HepG2 (cell line): ENCODE measurements at regions not wholly inside any gene's neighbourhood (a gene's known extent, or its start where the extent isn't known, plus 50 kb on each side); places are given as distances from the start of the nearest gene placed in this dataset.

Experiments used
- ATAC-seq: fragments of 200-7000 bp; cut with Tn5 transposase; 3 replicates; pipeline ENCODE4 v1.9.1; 2020; ENCODE audit warnings: mild to moderate bottlenecking, moderate library complexity
- BruUV-seq: library from RNA; stranded (reverse); fragments of 400-500 nt; replicated peaks from 2 replicates; lab custom pipeline; 2021; lab: Mats Ljungman, UMichigan
- CTCF ChIA-PET: fragments of 300-600 bp; formaldehyde crosslinking; extraction: SDS; loops from one replicate; lab custom pipeline; 2021; ENCODE audit warnings: low total read pairs, inconsistent platforms, low intra/inter-chr PET ratio; lab: Yijun Ruan, JAX
- POLR2A ChIA-PET: fragments of 350-600 bp; sonication (Branson Sonifier 250); formaldehyde crosslinking; loops from one replicate; lab custom pipeline; 2020; ENCODE audit warnings: antibody characterized with exemption, inconsistent platforms; lab: Yijun Ruan, JAX
- DNase-seq: peaks from one replicate; pipeline ENCODE4 v3.0.0-alpha.2; 2015; ENCODE audit warnings: low spot score
- FAIRE-seq: peaks from 3 replicates; lab custom pipeline; 2011; peaks lifted over from hg19 to GRCh38; lab: Jason Lieb, UNC
- H2AFZ ChIP-seq: one replicate; pipeline ENCODE4 v1.6.1; 2011; ENCODE audit warnings: low read length, inconsistent platforms
- H3K27ac ChIP-seq: fragments of 300-600 bp; 3 replicates; pipeline ENCODE4 v1.8.0; 2011; ENCODE audit warnings: mixed run types, mild to moderate bottlenecking, mixed read lengths, low read length, inconsistent platforms; ENCODE audit not compliant: insufficient read depth; ENCODE audit errors: extremely low read length
- H3K27me3 ChIP-seq, 2 experiments: fragments of 200-600 bp in 1 of 2; 2 replicates in 1 of 2; 3 replicates in 1 of 2; pipeline versions ENCODE4 v1.6.0 to v1.8.0; 2011; ENCODE audit warnings: low read length in 2 of 2, mild to moderate bottlenecking in 2 of 2, moderate library complexity in 2 of 2, inconsistent platforms in 1 of 2; ENCODE audit not compliant: insufficient read depth in 2 of 2, control insufficient read depth in 1 of 2
- H3K36me3 ChIP-seq, 2 experiments: fragments of 200-600 bp in 1 of 2; replicated peaks in 1 of 2; 2 replicates in 1 of 2; 3 replicates in 1 of 2; pipeline versions ENCODE4 v1.5.1 to v1.8.0; 2011; ENCODE audit warnings: low read length in 2 of 2, inconsistent platforms in 1 of 2; ENCODE audit not compliant: insufficient read depth in 2 of 2, control insufficient read depth in 1 of 2
- H3K4me1 ChIP-seq: 2 replicates; pipeline ENCODE4 v1.5.1; 2012; ENCODE audit warnings: low read length, inconsistent platforms; ENCODE audit not compliant: insufficient read depth
- H3K4me2 ChIP-seq: 2 replicates; pipeline ENCODE4 v1.6.0; 2011; ENCODE audit warnings: low read depth, low read length, inconsistent platforms
- H3K4me3 ChIP-seq, 3 experiments: fragments of 200-600 bp in 1 of 3; sonication (generic), shearing (Covaris generic) in 1 of 3; replicated peaks in 1 of 3; 2 replicates each; pipeline ENCODE4 v1.5.1; 2011 to 2016; ENCODE audit warnings: low read length in 3 of 3, inconsistent platforms in 2 of 3, low read depth in 2 of 3, mild to moderate bottlenecking in 2 of 3, control low read depth in 1 of 3, mixed read lengths in 1 of 3; ENCODE audit not compliant: insufficient read depth in 1 of 3
- H3K79me2 ChIP-seq: one replicate; pipeline ENCODE4 v1.6.1; 2011; ENCODE audit warnings: low read length, inconsistent platforms; ENCODE audit not compliant: insufficient read depth
- H3K9ac ChIP-seq: 2 replicates; pipeline ENCODE4 v1.6.0; 2011; ENCODE audit warnings: mild to moderate bottlenecking, low read depth, low read length, inconsistent platforms; ENCODE audit not compliant: insufficient read depth
- H3K9me3 ChIP-seq: 2 replicates; pipeline ENCODE4 v1.5.1; 2012; ENCODE audit warnings: mild to moderate bottlenecking, low read length
- H4K20me1 ChIP-seq: 2 replicates; pipeline ENCODE4 v1.6.0; 2011; ENCODE audit warnings: inconsistent platforms, mild to moderate bottlenecking, low read length, moderate library complexity; ENCODE audit not compliant: insufficient read depth
- FOXK2 ChIP-seq: fragments of 450-650 bp; IDR thresholded peaks from 2 replicates; pipeline ENCODE4 v1.6.1; 2016
- GRHL1 ChIP-seq: sonication (generic); formaldehyde crosslinking; conservative IDR thresholded peaks from 2 replicates; pipeline ENCODE4 v1.8.0; 2022; ENCODE audit warnings: missing genetic modification reagents
- GTF3A ChIP-seq: sonication (generic); formaldehyde crosslinking; conservative IDR thresholded peaks from 2 replicates; pipeline ENCODE4 v1.4.0; 2020; ENCODE audit warnings: mild to moderate bottlenecking, missing genetic modification reagents
- HES4 ChIP-seq: sonication (generic); formaldehyde crosslinking; IDR thresholded peaks from 2 replicates; pipeline ENCODE4 v1.9.0; 2021; ENCODE audit warnings: mild to moderate bottlenecking, missing genetic modification reagents, borderline replicate concordance
- HOMEZ ChIP-seq: IDR thresholded peaks from 2 replicates; pipeline ENCODE4 v1.6.1; 2016; ENCODE audit warnings: low read depth
- HOXD1 ChIP-seq: sonication (generic); formaldehyde crosslinking; IDR thresholded peaks from 2 replicates; pipeline ENCODE4 v1.5.0; 2020; ENCODE audit warnings: missing genetic modification reagents
- MEIS1 ChIP-seq: sonication (generic); formaldehyde crosslinking; IDR thresholded peaks from 2 replicates; pipeline ENCODE4 v1.9.0; 2021; ENCODE audit warnings: mild to moderate bottlenecking, missing genetic modification reagents, moderate library complexity, borderline replicate concordance
- PBX2 ChIP-seq: IDR thresholded peaks from 2 replicates; pipeline ENCODE4 v1.6.1; 2016; ENCODE audit warnings: control low read depth
- RARA ChIP-seq: IDR thresholded peaks from 2 replicates; pipeline ENCODE4 v1.6.1; 2016; ENCODE audit warnings: missing genetic modification reagents, missing compliant biosample characterization
- RFX1 ChIP-seq: fragments of 450-650 bp; IDR thresholded peaks from 2 replicates; pipeline ENCODE4 v1.6.1; 2017
- RFX5 ChIP-seq: IDR thresholded peaks from 2 replicates; pipeline ENCODE4 v1.6.1; 2011; ENCODE audit warnings: low read depth, low read length, improper control_type of control experiment
- TARDBP ChIP-seq: sonication (generic); formaldehyde crosslinking; IDR thresholded peaks from 2 replicates; pipeline ENCODE4 v1.8.0; 2022; ENCODE audit warnings: mild to moderate bottlenecking, missing genetic modification reagents
- TEAD3 ChIP-seq: optimal IDR thresholded peaks from 2 replicates; pipeline ENCODE3; 2016; ENCODE audit warnings: borderline replicate concordance
- ZNF264 ChIP-seq: sonication (generic); formaldehyde crosslinking; IDR thresholded peaks from 2 replicates; pipeline ENCODE4 v1.4.0; 2020; ENCODE audit warnings: missing genetic modification reagents
- WGBS: methylation state at CpG from one replicate; pipeline ENCODE4 v1.1.6; 2017; ENCODE audit warnings: low lambda C conversion rate; 5-methylcytosine and 5-hydroxymethylcytosine counted together
- in situ Hi-C: cut with HindIII; loops from 2 replicates; pipeline ENCODE4 v1.10.0; 2017; ENCODE audit warnings: low pct_unique_long_range_greater_than_20kb; ENCODE audit not compliant: extremely low pct_ligation_motif_present
- intact Hi-C: fragments of 100-400 bp; cut with micrococcal nuclease; formaldehyde crosslinking; loops from one replicate; pipeline ENCODE4 v1.10.0; 2022; ENCODE audit not compliant: unreplicated experiment

- in situ Hi-C loops = no loop called here
- ChIA-PET POLR2A (interaction anchor here (1.2 to 2.0 kb wide), 2 partner anchors 8 to 12 kb away, joined by 3 to 23 read pairs; no protein-coding TSS in a partner anchor), CTCF (no interaction called here)
- no peaks in the 10 kb centered on the region for H3K79me2 ChIP-seq
- ATAC-seq = peak; percentile 25
- intact Hi-C loops = loop anchor here (5.0 kb wide), 1 partner anchor 58 kb away; no protein-coding TSS in a partner anchor
- no peak overlapping the region for H3K4me3 ChIP-seq
- 47% methylated on average over 9 of the region's 11 CpGs for WGBS
- H3K27ac ChIP-seq = peak overlapping the region; percentile 68
- H3K27me3 ChIP-seq = no peaks in the 10 kb centered on the region
- H4K20me1 ChIP-seq = no peaks in the 10 kb centered on the region
- FAIRE-seq = peak; percentile 44
- DNase-seq = peak; percentile 43
- H3K9me3 ChIP-seq = no peaks in the 10 kb centered on the region
- BruUV-seq = no TSS peak
- no peak overlapping the region for H3K9ac ChIP-seq
- peak overlapping the region; percentile 25 for H2AFZ ChIP-seq
- H3K4me1 ChIP-seq = peaks cover 73% of the 10 kb centered on the region
- no peaks in the 10 kb centered on the region for H3K36me3 ChIP-seq
- peak overlapping the region; percentile 18 for H3K4me2 ChIP-seq
- TF ChIP-seq FOXK2 (no peak), PBX2 (CRISPR knock-in tag) (peak; percentile 78), HOMEZ (CRISPR knock-in tag) (peak; percentile 42; the same call in 1 of the 2 replicates), HOXD1 (CRISPR knock-in tag) (no peak), RARA (CRISPR knock-in tag) (peak; percentile 57; the same call in 1 of the 2 replicates), GTF3A (CRISPR knock-in tag) (no peak), MEIS1 (no peak), RFX1 (0 out of 2 replicates have a peak, but pooled peaks have one; percentile 10), GRHL1 (CRISPR knock-in tag) (no peak), HES4 (CRISPR knock-in tag) (no peak), RFX5 (no peak), ZNF264 (no peak), TARDBP (CRISPR knock-in tag) (no peak), TEAD3 (CRISPR knock-in tag) (peak; percentile 33)
Measured at GRCh38 chr13:40344270-40345148, 321.9 kb downstream of the FOXO1 start.
